HEK293 (cell line): ENCODE measurements at regions not wholly inside any gene's neighbourhood (a gene's known extent, or its start where the extent isn't known, plus 50 kb on each side); places are given as distances from the start of the nearest gene placed in this dataset.

Experiments
- CTCF ChIA-PET: fragments of 350-600 bp; formaldehyde crosslinking; extraction: SDS; loops from one replicate; lab custom pipeline; 2021; ENCODE audit warnings: antibody characterized with exemption; lab: Yijun Ruan, JAX
- POLR2A ChIA-PET: fragments of 300-600 bp; formaldehyde crosslinking; extraction: SDS; loops from one replicate; lab custom pipeline; 2020; ENCODE audit warnings: antibody characterized with exemption, inconsistent platforms; lab: Yijun Ruan, JAX
- H3K27ac ChIP-seq: fragments of 200-500 bp; sonication (Bioruptor generic); 2 replicates; pipeline ENCODE4 v1.5.1; 2014; ENCODE audit warnings: low read depth, low read length, control low read depth, inconsistent platforms; ENCODE audit errors: extremely low read depth
- H3K36me3 ChIP-seq, 2 experiments: fragments of 200-500 bp in 1 of 2; sonication (Bioruptor generic) in 1 of 2; 1 replicate in 1 of 2; 2 replicates in 1 of 2; pipeline ENCODE4 v1.5.1; 2014 to 2017; ENCODE audit warnings: inconsistent platforms in 2 of 2, low read length in 2 of 2; ENCODE audit not compliant: control insufficient read depth in 2 of 2, insufficient read depth in 1 of 2
- H3K4me1 ChIP-seq: fragments of 200-500 bp; sonication (Bioruptor generic); 2 replicates; pipeline ENCODE4 v1.5.1; 2014; ENCODE audit warnings: mild to moderate bottlenecking, low read length, inconsistent platforms; ENCODE audit not compliant: control insufficient read depth, insufficient read depth
- H3K4me3 ChIP-seq: 2 replicates; pipeline ENCODE4 v1.5.1; 2011; ENCODE audit warnings: low read depth, mild to moderate bottlenecking, control low read depth, low read length, moderate library complexity
- H3K9me3 ChIP-seq: fragments of 200-500 bp; sonication (Bioruptor generic); 2 replicates; pipeline ENCODE4 v1.5.1; 2014; ENCODE audit warnings: low read depth, low read length, inconsistent platforms; ENCODE audit not compliant: control insufficient read depth, insufficient read depth
- HOXA7 ChIP-seq: sonication (generic); formaldehyde crosslinking; IDR thresholded peaks from 2 replicates; pipeline ENCODE4 v1.8.1; 2022; ENCODE audit warnings: missing genetic modification reagents, borderline replicate concordance
- IKZF3 ChIP-seq: fragments of 450-650 bp; IDR thresholded peaks from 2 replicates; pipeline ENCODE4 v1.5.0; 2018; ENCODE audit warnings: missing biosample characterization, mild to moderate bottlenecking, missing genetic modification characterization, moderate library complexity
- PRDM1 ChIP-seq: fragments of 450-650 bp; formaldehyde crosslinking; IDR thresholded peaks from 2 replicates; pipeline ENCODE4; 2016; ENCODE audit warnings: missing biosample characterization, missing genetic modification characterization
- YY1 ChIP-seq: fragments of 450-650 bp; formaldehyde crosslinking; IDR thresholded peaks from 2 replicates; pipeline ENCODE4 v1.5.1; 2018; ENCODE audit warnings: missing biosample characterization, missing genetic modification characterization
- ZFP3 ChIP-seq: fragments of 450-650 bp; formaldehyde crosslinking; IDR thresholded peaks from 2 replicates; pipeline ENCODE4 v1.5.1; 2016; ENCODE audit warnings: low read depth, missing biosample characterization, missing genetic modification characterization
- ZNF133 ChIP-seq: fragments of 450-650 bp; formaldehyde crosslinking; IDR thresholded peaks from 2 replicates; pipeline ENCODE4 v1.5.1; 2016; ENCODE audit warnings: missing biosample characterization, missing genetic modification characterization
- ZNF146 ChIP-seq: fragments of 450-650 bp; formaldehyde crosslinking; IDR thresholded peaks from 2 replicates; pipeline ENCODE4 v1.5.1; 2016; ENCODE audit warnings: missing biosample characterization, missing genetic modification characterization
- ZNF169 ChIP-seq: fragments of 450-650 bp; formaldehyde crosslinking; IDR thresholded peaks from 2 replicates; pipeline ENCODE4 v1.5.1; 2016; ENCODE audit warnings: missing biosample characterization, missing genetic modification characterization
- ZNF2 ChIP-seq: fragments of 450-650 bp; formaldehyde crosslinking; IDR thresholded peaks from 2 replicates; pipeline ENCODE4 v1.5.1; 2016; ENCODE audit warnings: missing biosample characterization, missing genetic modification characterization
- ZNF354C ChIP-seq: fragments of 450-650 bp; formaldehyde crosslinking; IDR thresholded peaks from 2 replicates; pipeline ENCODE4 v1.5.1; 2016; ENCODE audit warnings: missing biosample characterization, missing genetic modification characterization, low read depth, borderline replicate concordance
- ZNF548 ChIP-seq: fragments of 450-650 bp; formaldehyde crosslinking; IDR thresholded peaks from 2 replicates; pipeline ENCODE4 v1.5.1; 2016; ENCODE audit warnings: missing biosample characterization, missing genetic modification characterization
- ZNF621 ChIP-seq: fragments of 450-650 bp; formaldehyde crosslinking; IDR thresholded peaks from 2 replicates; pipeline ENCODE4 v1.5.1; 2017; ENCODE audit warnings: missing biosample characterization, missing genetic modification characterization
- ZNF76 ChIP-seq: fragments of 450-650 bp; formaldehyde crosslinking; IDR thresholded peaks from 2 replicates; pipeline ENCODE4; 2016; ENCODE audit warnings: low read depth, missing biosample characterization, missing genetic modification characterization, borderline replicate concordance
- ZSCAN16 ChIP-seq: fragments of 450-650 bp; formaldehyde crosslinking; IDR thresholded peaks from 2 replicates; pipeline ENCODE4 v1.5.1; 2016; ENCODE audit warnings: missing biosample characterization, missing genetic modification characterization
- TF ChIP-seq, protein P1 (sequence below): fragments of 450-650 bp; formaldehyde crosslinking; IDR thresholded peaks from 2 replicates; pipeline ENCODE4 v1.5.1; 2016; ENCODE audit warnings: missing biosample characterization, missing genetic modification characterization
- TF ChIP-seq, protein P2 (sequence below): fragments of 450-650 bp; formaldehyde crosslinking; IDR thresholded peaks from 2 replicates; pipeline ENCODE4 v1.5.1; 2016; ENCODE audit warnings: missing biosample characterization, missing genetic modification characterization
- TF ChIP-seq, protein P3 (sequence below): fragments of 450-650 bp; formaldehyde crosslinking; IDR thresholded peaks from 2 replicates; pipeline ENCODE4 v1.5.1; 2016; ENCODE audit warnings: missing biosample characterization, missing genetic modification characterization
- TF ChIP-seq, protein P4 (sequence below): sonication (generic); formaldehyde crosslinking; IDR thresholded peaks from 2 replicates; pipeline ENCODE4 v1.8.1; 2022; ENCODE audit warnings: mild to moderate bottlenecking, moderate library complexity, missing genetic modification reagents
- TF ChIP-seq, protein P5 (sequence below): IDR thresholded peaks from 2 replicates; pipeline ENCODE4 v1.6.1; 2011; ENCODE audit warnings: mild to moderate bottlenecking, low read depth, low read length, borderline replicate concordance
- TF ChIP-seq, protein P6 (sequence below): fragments of 450-650 bp; formaldehyde crosslinking; IDR thresholded peaks from 2 replicates; pipeline ENCODE4 v1.5.1; 2016; ENCODE audit warnings: missing biosample characterization, missing genetic modification characterization
- TF ChIP-seq, protein P7 (sequence below): fragments of 450-650 bp; formaldehyde crosslinking; IDR thresholded peaks from 2 replicates; pipeline ENCODE4 v1.5.1; 2016; ENCODE audit warnings: missing biosample characterization, missing genetic modification characterization
- TF ChIP-seq, protein P8 (sequence below): fragments of 450-650 bp; formaldehyde crosslinking; IDR thresholded peaks from 2 replicates; pipeline ENCODE4 v1.5.1; 2017; ENCODE audit warnings: missing biosample characterization, missing genetic modification characterization

DNA sequence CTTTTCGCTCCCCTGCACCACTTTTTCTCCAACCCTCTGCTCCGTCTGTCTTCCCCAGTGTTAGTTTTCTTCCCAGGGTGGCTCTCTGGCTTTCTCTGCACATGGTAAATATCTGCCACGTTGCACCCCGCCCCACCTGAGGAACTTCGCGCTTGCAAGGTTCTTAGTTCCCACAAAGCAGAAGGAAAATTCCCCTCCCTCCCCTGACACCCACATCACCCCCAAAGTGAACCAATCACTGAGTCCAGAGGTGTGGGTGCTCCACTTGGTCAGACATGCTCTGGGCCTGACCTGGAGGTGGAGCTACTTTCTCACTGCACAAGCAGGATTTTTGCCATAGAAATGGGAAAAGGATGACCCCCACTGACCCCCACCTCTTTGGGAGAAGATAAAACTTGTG lies 415.0 kb downstream of the FUT8 start:
- H3K36me3 ChIP-seq: no peaks in the 10 kb centered on the region
- H3K4me1 ChIP-seq: no peaks in the 10 kb centered on the region
- ChIA-PET CTCF (interaction anchor here (0.7 to 0.9 kb wide), 2 partner anchors 77 to 412 kb away, joined by 3 to 4 read pairs; no protein-coding TSS in a partner anchor), POLR2A (no interaction called here)
- TF ChIP-seq, protein P1, sequence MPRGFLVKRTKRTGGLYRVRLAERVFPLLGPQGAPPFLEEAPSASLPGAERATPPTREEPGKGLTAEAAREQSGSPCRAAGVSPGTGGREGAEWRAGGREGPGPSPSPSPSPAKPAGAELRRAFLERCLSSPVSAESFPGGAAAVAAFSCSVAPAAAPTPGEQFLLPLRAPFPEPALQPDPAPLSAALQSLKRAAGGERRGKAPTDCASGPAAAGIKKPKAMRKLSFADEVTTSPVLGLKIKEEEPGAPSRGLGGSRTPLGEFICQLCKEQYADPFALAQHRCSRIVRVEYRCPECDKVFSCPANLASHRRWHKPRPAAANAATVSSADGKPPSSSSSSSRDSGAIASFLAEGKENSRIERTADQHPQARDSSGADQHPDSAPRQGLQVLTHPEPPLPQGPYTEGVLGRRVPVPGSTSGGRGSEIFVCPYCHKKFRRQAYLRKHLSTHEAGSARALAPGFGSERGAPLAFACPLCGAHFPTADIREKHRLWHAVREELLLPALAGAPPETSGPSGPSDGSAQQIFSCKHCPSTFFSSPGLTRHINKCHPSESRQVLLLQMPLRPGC: no peak
- TF ChIP-seq ZSCAN16 (tag by site-specific recombination) (no peak), HOXA7 (CRISPR knock-in tag) (no peak), ZNF146 (no peak), ZNF621 (tag by site-specific recombination) (no peak)
- TF ChIP-seq, protein P2, sequence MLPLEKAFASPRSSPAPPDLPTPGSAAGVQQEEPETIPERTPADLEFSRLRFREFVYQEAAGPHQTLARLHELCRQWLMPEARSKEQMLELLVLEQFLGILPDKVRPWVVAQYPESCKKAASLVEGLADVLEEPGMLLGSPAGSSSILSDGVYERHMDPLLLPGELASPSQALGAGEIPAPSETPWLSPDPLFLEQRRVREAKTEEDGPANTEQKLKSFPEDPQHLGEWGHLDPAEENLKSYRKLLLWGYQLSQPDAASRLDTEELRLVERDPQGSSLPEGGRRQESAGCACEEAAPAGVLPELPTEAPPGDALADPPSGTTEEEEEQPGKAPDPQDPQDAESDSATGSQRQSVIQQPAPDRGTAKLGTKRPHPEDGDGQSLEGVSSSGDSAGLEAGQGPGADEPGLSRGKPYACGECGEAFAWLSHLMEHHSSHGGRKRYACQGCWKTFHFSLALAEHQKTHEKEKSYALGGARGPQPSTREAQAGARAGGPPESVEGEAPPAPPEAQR (tag by site-specific recombination): no peak
- TF ChIP-seq, protein P3, sequence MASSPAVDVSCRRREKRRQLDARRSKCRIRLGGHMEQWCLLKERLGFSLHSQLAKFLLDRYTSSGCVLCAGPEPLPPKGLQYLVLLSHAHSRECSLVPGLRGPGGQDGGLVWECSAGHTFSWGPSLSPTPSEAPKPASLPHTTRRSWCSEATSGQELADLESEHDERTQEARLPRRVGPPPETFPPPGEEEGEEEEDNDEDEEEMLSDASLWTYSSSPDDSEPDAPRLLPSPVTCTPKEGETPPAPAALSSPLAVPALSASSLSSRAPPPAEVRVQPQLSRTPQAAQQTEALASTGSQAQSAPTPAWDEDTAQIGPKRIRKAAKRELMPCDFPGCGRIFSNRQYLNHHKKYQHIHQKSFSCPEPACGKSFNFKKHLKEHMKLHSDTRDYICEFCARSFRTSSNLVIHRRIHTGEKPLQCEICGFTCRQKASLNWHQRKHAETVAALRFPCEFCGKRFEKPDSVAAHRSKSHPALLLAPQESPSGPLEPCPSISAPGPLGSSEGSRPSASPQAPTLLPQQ: no peak
- no peak overlapping the region for H3K4me3 ChIP-seq
- H3K9me3 ChIP-seq: no peaks in the 10 kb centered on the region
- H3K27ac ChIP-seq: no peak overlapping the region

DNA sequence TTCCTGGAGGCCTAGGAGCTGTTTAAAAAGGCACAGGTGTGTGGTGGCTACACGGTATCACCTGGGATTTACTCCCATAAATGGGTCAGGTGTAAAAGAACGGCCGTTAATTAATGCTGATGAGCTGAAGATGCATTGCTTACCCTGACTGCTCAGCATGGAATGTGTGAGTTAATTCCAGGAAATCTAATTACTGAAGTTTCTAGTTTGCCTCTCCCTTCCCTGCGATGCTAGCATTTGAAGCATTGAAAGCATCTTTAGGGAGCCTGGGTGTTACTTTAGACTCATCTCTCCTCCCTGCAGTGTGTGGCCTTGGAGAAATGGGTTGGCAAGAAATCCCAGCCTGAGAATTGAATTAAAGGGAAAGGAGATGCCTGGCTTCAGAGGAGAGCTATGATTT lies 415.9 kb downstream of the FUT8 start:
- Histone ChIP-seq H3K4me1 (no peaks in the 10 kb centered on the region), H3K36me3 (no peaks in the 10 kb centered on the region), H3K9me3 (no peaks in the 10 kb centered on the region), H3K4me3 (no peak overlapping the region), H3K27ac (no peak overlapping the region)
- TF ChIP-seq, protein P3: no peak
- TF ChIP-seq, protein P4, sequence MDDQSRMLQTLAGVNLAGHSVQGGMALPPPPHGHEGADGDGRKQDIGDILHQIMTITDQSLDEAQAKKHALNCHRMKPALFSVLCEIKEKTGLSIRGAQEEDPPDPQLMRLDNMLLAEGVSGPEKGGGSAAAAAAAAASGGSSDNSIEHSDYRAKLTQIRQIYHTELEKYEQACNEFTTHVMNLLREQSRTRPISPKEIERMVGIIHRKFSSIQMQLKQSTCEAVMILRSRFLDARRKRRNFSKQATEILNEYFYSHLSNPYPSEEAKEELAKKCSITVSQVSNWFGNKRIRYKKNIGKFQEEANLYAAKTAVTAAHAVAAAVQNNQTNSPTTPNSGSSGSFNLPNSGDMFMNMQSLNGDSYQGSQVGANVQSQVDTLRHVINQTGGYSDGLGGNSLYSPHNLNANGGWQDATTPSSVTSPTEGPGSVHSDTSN (CRISPR knock-in tag): no peak
- TF ChIP-seq, protein P5, sequence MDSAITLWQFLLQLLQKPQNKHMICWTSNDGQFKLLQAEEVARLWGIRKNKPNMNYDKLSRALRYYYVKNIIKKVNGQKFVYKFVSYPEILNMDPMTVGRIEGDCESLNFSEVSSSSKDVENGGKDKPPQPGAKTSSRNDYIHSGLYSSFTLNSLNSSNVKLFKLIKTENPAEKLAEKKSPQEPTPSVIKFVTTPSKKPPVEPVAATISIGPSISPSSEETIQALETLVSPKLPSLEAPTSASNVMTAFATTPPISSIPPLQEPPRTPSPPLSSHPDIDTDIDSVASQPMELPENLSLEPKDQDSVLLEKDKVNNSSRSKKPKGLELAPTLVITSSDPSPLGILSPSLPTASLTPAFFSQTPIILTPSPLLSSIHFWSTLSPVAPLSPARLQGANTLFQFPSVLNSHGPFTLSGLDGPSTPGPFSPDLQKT: no peak
- TF ChIP-seq ZNF548 (tag by site-specific recombination) (no peak), ZNF169 (tag by site-specific recombination) (no peak), ZNF76 (tag by site-specific recombination) (no peak), ZNF354C (tag by site-specific recombination) (no peak), ZFP3 (tag by site-specific recombination) (no peak), YY1 (tag by site-specific recombination) (no peak), PRDM1 (tag by site-specific recombination) (no peak), ZNF133 (no peak), IKZF3 (tag by site-specific recombination) (no peak), ZNF2 (no peak)
- TF ChIP-seq, protein P6, sequence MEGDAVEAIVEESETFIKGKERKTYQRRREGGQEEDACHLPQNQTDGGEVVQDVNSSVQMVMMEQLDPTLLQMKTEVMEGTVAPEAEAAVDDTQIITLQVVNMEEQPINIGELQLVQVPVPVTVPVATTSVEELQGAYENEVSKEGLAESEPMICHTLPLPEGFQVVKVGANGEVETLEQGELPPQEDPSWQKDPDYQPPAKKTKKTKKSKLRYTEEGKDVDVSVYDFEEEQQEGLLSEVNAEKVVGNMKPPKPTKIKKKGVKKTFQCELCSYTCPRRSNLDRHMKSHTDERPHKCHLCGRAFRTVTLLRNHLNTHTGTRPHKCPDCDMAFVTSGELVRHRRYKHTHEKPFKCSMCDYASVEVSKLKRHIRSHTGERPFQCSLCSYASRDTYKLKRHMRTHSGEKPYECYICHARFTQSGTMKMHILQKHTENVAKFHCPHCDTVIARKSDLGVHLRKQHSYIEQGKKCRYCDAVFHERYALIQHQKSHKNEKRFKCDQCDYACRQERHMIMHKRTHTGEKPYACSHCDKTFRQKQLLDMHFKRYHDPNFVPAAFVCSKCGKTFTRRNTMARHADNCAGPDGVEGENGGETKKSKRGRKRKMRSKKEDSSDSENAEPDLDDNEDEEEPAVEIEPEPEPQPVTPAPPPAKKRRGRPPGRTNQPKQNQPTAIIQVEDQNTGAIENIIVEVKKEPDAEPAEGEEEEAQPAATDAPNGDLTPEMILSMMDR (tag by site-specific recombination): no peak
- TF ChIP-seq, protein P7, sequence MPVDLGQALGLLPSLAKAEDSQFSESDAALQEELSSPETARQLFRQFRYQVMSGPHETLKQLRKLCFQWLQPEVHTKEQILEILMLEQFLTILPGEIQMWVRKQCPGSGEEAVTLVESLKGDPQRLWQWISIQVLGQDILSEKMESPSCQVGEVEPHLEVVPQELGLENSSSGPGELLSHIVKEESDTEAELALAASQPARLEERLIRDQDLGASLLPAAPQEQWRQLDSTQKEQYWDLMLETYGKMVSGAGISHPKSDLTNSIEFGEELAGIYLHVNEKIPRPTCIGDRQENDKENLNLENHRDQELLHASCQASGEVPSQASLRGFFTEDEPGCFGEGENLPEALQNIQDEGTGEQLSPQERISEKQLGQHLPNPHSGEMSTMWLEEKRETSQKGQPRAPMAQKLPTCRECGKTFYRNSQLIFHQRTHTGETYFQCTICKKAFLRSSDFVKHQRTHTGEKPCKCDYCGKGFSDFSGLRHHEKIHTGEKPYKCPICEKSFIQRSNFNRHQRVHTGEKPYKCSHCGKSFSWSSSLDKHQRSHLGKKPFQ: no peak
- TF ChIP-seq, protein P8, sequence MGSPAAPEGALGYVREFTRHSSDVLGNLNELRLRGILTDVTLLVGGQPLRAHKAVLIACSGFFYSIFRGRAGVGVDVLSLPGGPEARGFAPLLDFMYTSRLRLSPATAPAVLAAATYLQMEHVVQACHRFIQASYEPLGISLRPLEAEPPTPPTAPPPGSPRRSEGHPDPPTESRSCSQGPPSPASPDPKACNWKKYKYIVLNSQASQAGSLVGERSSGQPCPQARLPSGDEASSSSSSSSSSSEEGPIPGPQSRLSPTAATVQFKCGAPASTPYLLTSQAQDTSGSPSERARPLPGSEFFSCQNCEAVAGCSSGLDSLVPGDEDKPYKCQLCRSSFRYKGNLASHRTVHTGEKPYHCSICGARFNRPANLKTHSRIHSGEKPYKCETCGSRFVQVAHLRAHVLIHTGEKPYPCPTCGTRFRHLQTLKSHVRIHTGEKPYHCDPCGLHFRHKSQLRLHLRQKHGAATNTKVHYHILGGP: no peak
- POLR2A ChIA-PET: no interaction called here
- CTCF ChIA-PET: no interaction called here
